Upper lobe of left lung (tissue), 6 donors: ENCODE measurements at regions not wholly inside any gene's neighbourhood (a gene's known extent, or its start where the extent isn't known, plus 50 kb on each side); places are given as distances from the start of the nearest gene placed in this dataset.
"Not testable (repeated sequence)": the region's sequence is repeated elsewhere in the genome, so short reads cannot be mapped to it uniquely, and the experiment has no call there.

Source experiments
- ATAC-seq, 2 donors: fragments of 200-7000 bp; cut with Tn5 transposase; one replicate each; pipeline ENCODE4 v1.9.1; 2022; ENCODE audit warnings: mild to moderate bottlenecking in 2 of 2, moderate library complexity in 2 of 2; ENCODE audit not compliant: low FRiP score in 2 of 2
- DNase-seq, 2 donors: peaks; one replicate each; pipeline ENCODE4 v3.0.0-alpha.2; 2019 to 2020
- H3K27ac ChIP-seq, 4 donors: fragments of 200-600 bp; sonication (generic); one replicate each; pipeline ENCODE4 v1.5.1; 2016 to 2019
- H3K27me3 ChIP-seq, 4 donors: fragments of 200-600 bp; sonication (generic); one replicate each; pipeline ENCODE4 v1.5.1; 2017 to 2019
- H3K36me3 ChIP-seq, 4 donors: fragments of 200-600 bp; sonication (generic); one replicate each; pipeline ENCODE4 v1.5.1; 2016 to 2019
- H3K4me1 ChIP-seq, 4 donors: fragments of 200-600 bp; sonication (generic); one replicate each; pipeline ENCODE4 v1.5.1; 2018 to 2019
- H3K4me3 ChIP-seq, 4 donors: fragments of 200-600 bp; sonication (generic); one replicate each; pipeline ENCODE4 v1.5.1; 2017 to 2019; ENCODE audit warnings: mild to moderate bottlenecking in 2 of 4, moderate library complexity in 1 of 4
- H3K9me3 ChIP-seq, 4 donors: fragments of 200-600 bp; sonication (generic); one replicate each; pipeline ENCODE4 v1.5.1; 2018 to 2019
- EP300 ChIP-seq, 4 donors: sonication (generic); formaldehyde crosslinking; IDR thresholded peaks; one replicate each; pipeline ENCODE4 v1.5.1; 2017; ENCODE audit warnings: antibody characterized with exemption in 4 of 4, control low read depth in 2 of 4
- POLR2A ChIP-seq, 4 donors: fragments of 450-650 bp; IDR thresholded peaks; one replicate each; pipeline ENCODE4 v1.5.1; 2016 to 2017; ENCODE audit warnings: antibody characterized with exemption in 4 of 4, mild to moderate bottlenecking in 2 of 4
- POLR2AphosphoS5 ChIP-seq, 2 donors: sonication (generic); formaldehyde crosslinking; IDR thresholded peaks; one replicate each; pipeline ENCODE4 v1.5.1; 2017; ENCODE audit warnings: antibody characterized with exemption in 2 of 2
- WGBS, 2 donors: methylation state at CpG; one replicate each; pipeline ENCODE4 v1.1.5; 2017 to 2018; 5-methylcytosine and 5-hydroxymethylcytosine counted together
- TF ChIP-seq, protein P1 (sequence below), 6 experiments: fragments of 450-650 bp in 4 of 6; fragments of 200-600 bp in 2 of 6; sonication (generic) in 2 of 6; IDR thresholded peaks; one replicate each; pipeline ENCODE4 v1.5.1; 2016 to 2019; ENCODE audit warnings: antibody characterized with exemption in 6 of 6
- donor health status: DM: no; HTN: no; CAD: no; lungs with moderate emphysema.
- donor health status: DM: no; HTN: yes; CAD: no; lungs with severe emphysema.

- Histone ChIP-seq H3K4me3 (no peak overlapping the region), H3K27ac (no peak overlapping the region), H3K36me3 (no peaks in the 10 kb centered on the region), H3K4me1 (no peaks in the 10 kb centered on the region), H3K9me3 (no peaks in the 10 kb centered on the region), H3K27me3 (no peaks in the 10 kb centered on the region)
- WGBS, 2 donors, result 92 to 95% methylated on average over 18 of the region's 18 CpGs
- DNase-seq, result peak in 1 of 2 donors; percentile 0
- no peak for ATAC-seq
- TF ChIP-seq POLR2AphosphoS5 (IDR thresholded peaks at IDR 0.05), result no peak
- TF ChIP-seq, protein P1, sequence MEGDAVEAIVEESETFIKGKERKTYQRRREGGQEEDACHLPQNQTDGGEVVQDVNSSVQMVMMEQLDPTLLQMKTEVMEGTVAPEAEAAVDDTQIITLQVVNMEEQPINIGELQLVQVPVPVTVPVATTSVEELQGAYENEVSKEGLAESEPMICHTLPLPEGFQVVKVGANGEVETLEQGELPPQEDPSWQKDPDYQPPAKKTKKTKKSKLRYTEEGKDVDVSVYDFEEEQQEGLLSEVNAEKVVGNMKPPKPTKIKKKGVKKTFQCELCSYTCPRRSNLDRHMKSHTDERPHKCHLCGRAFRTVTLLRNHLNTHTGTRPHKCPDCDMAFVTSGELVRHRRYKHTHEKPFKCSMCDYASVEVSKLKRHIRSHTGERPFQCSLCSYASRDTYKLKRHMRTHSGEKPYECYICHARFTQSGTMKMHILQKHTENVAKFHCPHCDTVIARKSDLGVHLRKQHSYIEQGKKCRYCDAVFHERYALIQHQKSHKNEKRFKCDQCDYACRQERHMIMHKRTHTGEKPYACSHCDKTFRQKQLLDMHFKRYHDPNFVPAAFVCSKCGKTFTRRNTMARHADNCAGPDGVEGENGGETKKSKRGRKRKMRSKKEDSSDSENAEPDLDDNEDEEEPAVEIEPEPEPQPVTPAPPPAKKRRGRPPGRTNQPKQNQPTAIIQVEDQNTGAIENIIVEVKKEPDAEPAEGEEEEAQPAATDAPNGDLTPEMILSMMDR (IDR thresholded peaks at IDR 0.05), result no peak
- TF ChIP-seq POLR2A (IDR thresholded peaks at IDR 0.05), result no peak
- no peak for TF ChIP-seq EP300 (IDR thresholded peaks at IDR 0.05)
These were observed 124.4 kb upstream of the KIF5B start for GRCh38 chr10:32180390-32181280.

DNA sequence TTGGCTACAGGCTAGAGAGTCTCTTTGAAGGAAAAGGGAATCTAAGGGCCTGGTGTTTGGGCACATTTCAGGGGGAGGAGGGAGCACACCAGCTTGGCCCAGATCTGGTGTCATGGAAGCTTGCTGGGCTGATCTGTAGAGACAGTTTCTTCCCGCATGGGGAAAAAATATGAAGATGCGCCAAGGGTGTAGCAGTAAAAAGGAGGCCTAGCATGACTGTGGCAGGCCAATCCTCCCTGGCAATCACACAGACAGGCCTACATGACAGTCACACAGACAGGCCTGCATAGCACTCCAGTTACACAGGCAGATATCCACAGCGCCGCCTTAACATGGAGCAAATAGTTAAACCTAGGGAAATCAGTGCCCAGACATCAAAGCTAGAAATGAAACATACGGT, 123.6 kb upstream of the KIF5B start:
- Histone ChIP-seq H3K27ac (no peak overlapping the region), H3K27me3 (no peaks in the 10 kb centered on the region), H3K4me3 (no peak overlapping the region), H3K4me1 (no peaks in the 10 kb centered on the region), H3K36me3 (no peaks in the 10 kb centered on the region), H3K9me3 (no peaks in the 10 kb centered on the region)
- DNase-seq (no peak), ATAC-seq (no peak)
- 82 to 94% methylated on average over 5 of the region's 5 CpGs for WGBS, 2 donors
- TF ChIP-seq, protein P1 (IDR thresholded peaks at IDR 0.05), result no peak
- TF ChIP-seq POLR2AphosphoS5 (IDR thresholded peaks at IDR 0.05), result no peak
- TF ChIP-seq EP300 (IDR thresholded peaks at IDR 0.05), result no peak
- TF ChIP-seq POLR2A (IDR thresholded peaks at IDR 0.05), result no peak

DNA sequence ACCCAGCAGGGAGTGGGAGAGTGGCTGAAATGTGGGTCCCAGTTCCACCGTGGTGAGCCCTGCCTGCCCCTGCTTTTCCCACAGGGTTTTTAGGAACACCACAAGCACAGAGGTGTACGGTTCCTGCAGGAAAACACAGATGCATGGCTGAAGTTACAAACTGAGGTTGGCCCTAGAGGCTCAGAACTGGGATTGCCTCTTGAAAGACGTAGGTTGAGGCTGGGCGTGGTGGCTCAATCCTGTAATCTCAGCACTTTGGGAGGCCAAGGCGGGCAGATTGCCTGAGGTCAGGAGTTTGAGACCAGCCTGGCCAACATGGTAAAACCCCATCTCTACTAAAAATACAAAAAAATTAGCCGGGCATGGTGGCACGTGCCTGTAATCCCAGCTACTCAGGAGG, 121.4 kb upstream of the KIF5B start:
- not testable (repeated sequence) for ATAC-seq, H3K27me3 ChIP-seq
- 91 to 96% methylated on average over 6 to 7 of the region's 7 CpGs for WGBS, 2 donors

DNA sequence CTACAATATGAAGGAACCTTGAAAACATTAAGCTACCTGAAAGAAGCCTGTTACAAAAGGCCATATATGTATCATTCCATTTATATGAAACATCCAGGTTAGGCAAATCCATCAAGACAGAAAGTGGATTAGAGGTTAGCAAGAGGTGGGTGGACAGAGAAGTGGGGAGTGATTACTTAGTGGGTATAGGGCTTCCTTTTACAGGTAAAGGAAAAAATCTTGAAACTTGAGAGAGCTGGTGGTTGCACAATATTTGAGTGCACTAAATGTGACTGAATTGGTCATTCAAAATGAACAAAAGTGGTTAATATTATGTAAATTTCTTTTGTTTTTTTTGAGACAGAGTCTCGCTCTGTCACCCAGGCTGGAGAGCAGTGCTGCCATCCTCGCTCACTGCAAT, 119.4 kb upstream of the KIF5B start:
- H3K27me3 ChIP-seq, result no peaks in the 10 kb centered on the region
- ATAC-seq (peak in 1 of 2 donors; percentile 60), DNase-seq (no peak)
- H3K27ac ChIP-seq, result no peak overlapping the region
- TF ChIP-seq POLR2A (IDR thresholded peaks at IDR 0.05), result no peak
- no peak for TF ChIP-seq POLR2AphosphoS5 (IDR thresholded peaks at IDR 0.05)
- TF ChIP-seq EP300 (IDR thresholded peaks at IDR 0.05), result peak in 1 of 4 donors; percentile 16
- TF ChIP-seq, protein P1 (IDR thresholded peaks at IDR 0.05), result no peak
- peaks cover 0 to 4% (median 0%) of the 10 kb centered on the region in 4 donors for H3K4me1 ChIP-seq
- 75 to 84% methylated on average over 2 of the region's 2 CpGs for WGBS, 2 donors
- H3K36me3 ChIP-seq, result no peaks in the 10 kb centered on the region
- H3K9me3 ChIP-seq, result no peaks in the 10 kb centered on the region
- H3K4me3 ChIP-seq, result no peak overlapping the region

More for the DNA sequence above, 121.4 kb upstream of the KIF5B start:
- not testable (repeated sequence) for H3K27ac ChIP-seq, H3K9me3 ChIP-seq, H3K36me3 ChIP-seq, DNase-seq, H3K4me1 ChIP-seq, H3K4me3 ChIP-seq

- no peak for ATAC-seq
- no peaks in the 10 kb centered on the region for H3K36me3 ChIP-seq
- no peak for DNase-seq
- TF ChIP-seq POLR2A (IDR thresholded peaks at IDR 0.05) (no peak), EP300 (IDR thresholded peaks at IDR 0.05) (no peak), POLR2AphosphoS5 (IDR thresholded peaks at IDR 0.05) (no peak)
- TF ChIP-seq, protein P1 (IDR thresholded peaks at IDR 0.05), result no peak
- peaks cover 0 to 9% (median 0%) of the 10 kb centered on the region in 4 donors for H3K4me1 ChIP-seq
- no peak overlapping the region for H3K4me3 ChIP-seq
- WGBS, 2 donors, result 65 to 76% methylated on average over 3 of the region's 3 CpGs
- H3K9me3 ChIP-seq, result no peaks in the 10 kb centered on the region
- H3K27me3 ChIP-seq, result no peaks in the 10 kb centered on the region
- no peak overlapping the region for H3K27ac ChIP-seq
These were observed 118.2 kb upstream of the KIF5B start for GRCh38 chr10:32174349-32174893.
